Stimulated activated CD8-positive, alpha-beta memory T cell treated with anti-CD3 and anti-CD28 coated beads, Interleukin-2, amount 100 ng/mL, for 48 hours (primary cell): ENCODE measurements at regions not wholly inside any gene's neighbourhood (a gene's known extent, or its start where the extent isn't known, plus 50 kb on each side); places are given as distances from the start of the nearest gene placed in this dataset.
"Not testable (repeated sequence)": the region's sequence is repeated elsewhere in the genome, so short reads cannot be mapped to it uniquely, and the experiment has no call there.

Source experiments
- DNase-seq, 2 donors: peaks; one replicate each; pipeline ENCODE4 v3.0.0-alpha.2; 2020; ENCODE audit warnings: low read depth in 2 of 2

- DNase-seq = no peak
These were observed 91.4 kb upstream of the AFDN start for GRCh38 chr6:167735084-167735950.

DNA sequence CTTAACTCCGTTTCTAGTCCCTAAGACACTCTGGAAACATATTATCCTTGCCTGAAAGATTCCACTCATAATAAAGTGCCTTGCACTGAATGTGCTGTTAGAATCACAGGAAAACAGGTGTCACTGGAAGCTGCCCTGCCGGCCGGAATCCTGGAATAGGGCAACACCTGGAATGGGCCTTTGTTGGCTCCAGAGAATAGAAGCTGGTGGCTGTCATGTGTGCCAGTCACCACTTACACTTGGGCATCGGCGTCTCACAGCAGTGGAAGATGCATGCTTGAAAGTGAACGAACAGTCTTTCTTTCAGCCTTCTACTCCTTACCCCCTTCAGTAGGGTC, 90.8 kb upstream of the AFDN start:
- no peak for DNase-seq

DNA sequence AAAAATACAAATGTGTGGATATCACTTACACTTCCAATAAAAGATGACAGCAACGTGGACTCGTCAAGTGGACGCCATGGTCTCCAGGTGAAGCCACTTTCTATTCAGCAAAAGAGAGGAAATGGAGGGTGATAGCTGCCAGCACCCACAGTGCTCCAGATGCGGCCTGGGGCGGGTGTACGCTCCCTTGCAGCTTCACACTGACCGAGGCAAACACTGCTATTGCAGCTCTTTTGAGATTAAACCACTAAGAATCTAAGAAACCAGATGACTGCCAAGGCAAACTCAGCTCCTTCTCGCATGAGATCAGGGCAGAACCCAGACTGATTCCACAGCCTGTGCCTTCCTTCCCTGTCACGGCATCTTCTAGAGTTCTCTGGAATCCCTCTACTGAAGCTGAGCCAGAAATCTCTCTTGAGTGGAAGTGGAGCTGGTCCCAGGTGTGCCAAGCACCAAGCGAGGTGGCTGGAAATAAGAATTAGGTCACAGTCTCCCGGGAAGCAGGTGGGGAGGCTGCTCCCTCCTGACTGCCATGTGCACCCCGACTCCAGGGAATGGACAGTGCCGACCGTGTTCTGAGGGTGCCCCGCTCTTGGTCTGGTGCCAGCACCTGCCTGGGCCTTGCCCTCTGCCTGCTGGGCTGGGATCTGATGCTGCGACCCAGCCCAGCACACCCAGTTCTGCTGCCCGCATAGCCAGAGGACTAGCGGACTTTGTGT, 90.1 kb upstream of the AFDN start:
- DNase-seq = no peak

DNA sequence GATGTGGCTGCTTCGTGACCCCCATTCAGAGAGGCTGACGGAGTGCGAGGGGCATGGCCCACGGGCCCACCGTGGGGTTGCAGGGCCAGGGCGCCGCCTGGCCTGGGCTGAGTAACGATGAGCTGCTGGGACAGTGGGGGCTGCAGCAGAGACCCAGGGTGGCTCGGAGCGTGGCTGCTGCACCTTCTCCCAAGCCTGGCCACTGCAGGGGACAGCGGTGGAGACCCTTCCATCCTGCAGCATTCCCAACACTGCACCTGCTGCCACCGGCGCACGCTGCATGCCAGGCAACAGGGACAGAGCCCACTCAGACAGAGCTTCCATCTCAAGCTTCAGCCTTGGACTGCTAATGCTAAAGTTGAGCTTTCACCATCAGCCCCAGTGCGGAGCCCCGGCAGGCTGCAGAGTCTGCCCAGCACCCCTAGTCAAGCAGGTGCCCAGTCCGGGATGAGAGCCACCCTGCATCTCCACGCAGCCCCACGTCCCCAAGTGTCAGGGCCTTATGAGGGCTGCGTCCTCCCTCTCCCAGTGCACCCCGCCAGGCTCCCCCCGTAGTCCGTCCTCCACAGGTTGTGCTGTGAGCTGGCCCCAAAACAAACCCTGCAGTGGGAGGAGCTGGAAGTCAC, 89.4 kb upstream of the AFDN start:
- no peak for DNase-seq

DNA sequence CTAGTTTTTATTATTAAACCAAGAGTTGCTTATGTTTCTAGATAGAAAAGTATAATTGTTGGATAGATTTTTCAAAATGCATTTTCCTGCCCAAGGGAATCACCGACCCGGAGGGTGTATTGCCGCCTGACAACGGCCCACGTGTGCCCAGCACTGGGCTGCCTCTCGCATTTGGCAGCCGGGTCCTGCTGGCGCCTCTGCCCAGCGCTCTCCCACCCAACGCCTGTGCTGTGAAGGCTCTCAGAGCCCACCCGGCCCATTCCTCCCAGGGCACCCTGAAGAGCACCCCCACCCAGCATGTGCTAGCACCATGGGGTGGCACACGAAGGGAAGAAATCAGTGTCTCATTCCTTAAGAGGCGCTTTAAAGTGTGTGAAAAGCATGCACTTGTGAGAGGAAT, 88.3 kb upstream of the AFDN start:
- DNase-seq = no peak

GRCh38 chr6:167739721-167740475, 86.8 kb upstream of the AFDN start:
- DNase-seq = no peak

DNA sequence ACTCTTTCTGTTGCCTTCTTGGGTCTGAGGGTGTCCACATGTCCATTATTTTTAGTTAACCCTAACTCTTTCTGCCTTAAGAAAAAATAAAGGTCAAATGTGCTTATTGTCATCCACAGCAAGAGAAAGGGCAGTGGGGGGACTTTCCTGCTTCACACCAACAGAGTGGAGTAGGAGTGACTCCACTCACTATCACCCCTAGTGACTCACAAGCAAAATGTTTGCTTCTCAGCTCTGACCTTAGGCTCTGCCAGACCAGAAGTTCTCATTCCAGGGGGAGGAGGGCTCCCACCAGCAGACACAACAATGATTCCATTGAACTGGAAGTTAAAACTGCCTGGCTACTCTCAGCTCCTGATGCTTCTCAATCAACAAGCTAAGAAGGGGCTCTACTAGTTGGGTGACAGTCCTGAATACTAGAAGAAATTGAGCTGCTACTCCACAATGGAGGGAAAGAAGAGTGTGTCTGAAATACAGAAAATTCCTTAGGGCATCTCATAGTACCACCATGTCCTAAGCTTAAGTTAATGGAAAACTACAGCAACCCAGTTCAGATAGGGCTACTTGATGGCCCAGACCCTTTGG, 83.9 kb upstream of the AFDN start:
- no peak for DNase-seq

GRCh38 chr6:167744681-167745669, 81.7 kb upstream of the AFDN start:
- no peak for DNase-seq

GRCh38 chr6:167745670-167746389, 80.9 kb upstream of the AFDN start:
- DNase-seq = no peak

- no peak for DNase-seq
These were observed 80.3 kb upstream of the AFDN start for GRCh38 chr6:167746390-167746907.

DNA sequence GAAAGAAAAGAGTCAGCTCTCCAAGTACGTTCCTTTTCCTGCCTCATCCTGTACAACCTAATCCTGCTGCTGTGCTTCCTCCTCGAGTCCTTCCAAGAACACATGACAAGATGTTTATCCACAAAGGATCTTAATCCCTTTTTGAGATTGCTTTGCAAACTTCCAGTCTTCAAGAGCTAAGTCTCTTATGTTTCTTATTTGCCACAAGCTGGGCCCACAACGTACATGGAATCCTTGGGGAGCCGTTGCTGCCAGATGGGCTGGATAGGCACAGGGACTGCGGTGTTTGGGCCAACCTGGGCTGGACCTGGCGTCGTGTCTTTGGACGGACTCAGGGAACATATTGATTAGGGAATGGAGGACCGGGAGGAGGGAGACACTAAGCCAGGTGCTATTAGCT, 79.7 kb upstream of the AFDN start:
- no peak for DNase-seq

DNA sequence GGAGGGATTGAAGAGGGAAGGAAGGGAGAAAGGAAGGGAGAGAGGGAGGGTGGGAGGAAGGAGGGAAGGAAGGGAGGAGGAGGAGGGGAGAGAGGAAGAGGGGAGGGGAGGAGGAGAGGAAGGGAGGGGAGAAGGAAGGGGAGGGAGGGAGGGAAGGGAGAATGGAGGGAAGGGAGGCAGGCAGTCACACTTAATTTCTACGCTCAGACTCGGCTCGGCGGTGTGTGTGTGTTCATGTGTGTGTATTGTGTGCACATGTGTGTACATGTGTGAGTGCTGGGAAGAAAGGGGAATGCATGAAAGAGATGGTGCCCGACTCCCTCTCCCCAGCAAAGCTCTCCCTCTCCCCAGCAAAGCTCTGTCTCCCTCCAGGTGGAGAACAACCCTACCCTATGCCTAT, 79.1 kb upstream of the AFDN start:
- no peak for DNase-seq

GRCh38 chr6:167748046-167748445, 78.7 kb upstream of the AFDN start:
- DNase-seq = no peak

GRCh38 chr6:167748458-167749379, 78.0 kb upstream of the AFDN start:
- no peak for DNase-seq

- DNase-seq = no peak
These were observed 75.8 kb upstream of the AFDN start for GRCh38 chr6:167750956-167751358.

DNA sequence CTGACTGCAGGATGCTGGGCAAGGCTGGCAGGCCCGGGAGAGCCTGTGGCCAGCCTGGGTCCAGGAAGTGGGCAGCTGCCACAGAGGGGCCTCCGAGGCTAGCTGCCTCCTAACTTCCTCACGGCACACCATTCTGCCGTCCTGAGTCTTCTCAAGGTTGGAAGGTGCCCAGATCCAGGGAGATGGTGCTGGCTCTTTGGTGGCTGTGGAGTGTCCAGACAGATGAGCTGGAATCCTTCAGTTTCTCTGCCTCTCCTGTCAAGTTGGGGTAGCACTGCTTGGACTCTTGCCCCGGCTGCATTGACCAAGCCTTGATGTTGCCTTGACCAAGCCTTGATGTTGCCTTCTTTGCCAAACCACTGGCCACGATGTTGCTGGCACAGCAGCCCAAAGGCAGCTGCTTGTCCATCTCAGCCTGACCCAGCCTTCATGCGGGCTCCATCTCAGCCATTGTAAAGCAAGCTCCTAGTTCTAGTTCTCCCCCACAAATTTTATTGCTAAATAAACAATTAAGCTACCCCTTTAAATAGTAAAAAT, 75.1 kb upstream of the AFDN start:
- no peak for DNase-seq

- DNase-seq = not testable (repeated sequence)
These were observed 73.4 kb upstream of the AFDN start for GRCh38 chr6:167753281-167753680.

DNA sequence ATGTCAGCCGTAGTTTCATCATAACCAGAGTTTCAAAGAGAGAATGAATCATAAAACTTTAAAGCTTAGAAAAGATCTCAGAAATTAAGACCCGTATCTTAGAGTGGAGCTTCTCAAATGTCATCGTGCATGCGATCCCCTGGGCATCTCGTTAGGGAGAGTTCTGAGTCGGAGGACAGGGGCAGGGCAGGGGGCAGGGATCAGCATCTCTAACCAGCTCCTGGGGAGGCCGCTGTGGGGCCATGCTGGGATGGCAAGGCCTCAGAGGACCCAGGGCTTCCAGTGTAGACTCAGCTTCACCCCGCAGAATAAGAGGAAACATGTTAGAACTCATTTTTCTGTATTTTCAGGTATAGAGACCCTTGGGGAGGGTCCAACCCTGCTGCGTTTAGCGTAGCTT, 72.0 kb upstream of the AFDN start:
- no peak for DNase-seq
